ENCODE measurements at regions not wholly inside any gene's neighbourhood (a gene's known extent, or its start where the extent isn't known, plus 50 kb on each side); places are given as distances from the start of the nearest gene placed in this dataset.

DNA sequence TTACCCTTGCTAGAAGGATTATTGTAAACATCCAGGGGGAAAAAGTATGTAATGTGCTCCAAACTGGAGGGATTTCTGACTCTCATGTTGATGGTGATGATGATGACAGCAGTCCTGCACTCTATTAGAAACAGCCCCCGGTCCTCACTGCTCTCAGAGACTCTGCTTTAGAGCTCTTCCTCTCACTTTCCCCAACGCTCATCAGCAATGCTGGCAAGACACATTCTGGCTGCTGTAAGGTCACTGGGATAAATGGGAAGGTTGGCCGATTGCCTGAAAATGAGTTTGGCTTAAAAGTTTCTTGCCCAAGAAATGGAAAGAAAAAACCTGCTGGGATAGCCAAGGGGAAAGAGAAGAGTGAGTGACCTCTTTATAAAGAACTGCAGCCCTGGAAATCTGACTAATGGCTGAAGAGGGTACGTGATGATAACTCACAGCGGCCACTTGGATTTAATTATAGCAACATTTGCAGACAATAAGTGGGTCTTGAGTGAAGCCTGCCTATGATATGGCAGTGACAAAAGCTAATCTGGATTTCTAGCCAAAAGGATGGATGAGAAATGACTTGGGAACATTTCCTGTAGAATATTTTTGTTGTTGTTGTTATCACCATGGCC, 235.8 kb downstream of the TMEM38B start:
- Histone ChIP-seq H3K36me3 (no peaks in the 10 kb centered on the region), H3K27me3 (ENCODE audit: insufficient read depth, low read depth, severe bottlenecking) (no peaks in the 10 kb centered on the region), H3K27ac (no peak overlapping the region), H3K4me3 (ENCODE audit: low read depth, low read length) (no peak overlapping the region), H3K9me3 (ENCODE audit: severe bottlenecking) (no peaks in the 10 kb centered on the region)
- DNase-seq, result no peak
- TF ChIP-seq, protein P1, sequence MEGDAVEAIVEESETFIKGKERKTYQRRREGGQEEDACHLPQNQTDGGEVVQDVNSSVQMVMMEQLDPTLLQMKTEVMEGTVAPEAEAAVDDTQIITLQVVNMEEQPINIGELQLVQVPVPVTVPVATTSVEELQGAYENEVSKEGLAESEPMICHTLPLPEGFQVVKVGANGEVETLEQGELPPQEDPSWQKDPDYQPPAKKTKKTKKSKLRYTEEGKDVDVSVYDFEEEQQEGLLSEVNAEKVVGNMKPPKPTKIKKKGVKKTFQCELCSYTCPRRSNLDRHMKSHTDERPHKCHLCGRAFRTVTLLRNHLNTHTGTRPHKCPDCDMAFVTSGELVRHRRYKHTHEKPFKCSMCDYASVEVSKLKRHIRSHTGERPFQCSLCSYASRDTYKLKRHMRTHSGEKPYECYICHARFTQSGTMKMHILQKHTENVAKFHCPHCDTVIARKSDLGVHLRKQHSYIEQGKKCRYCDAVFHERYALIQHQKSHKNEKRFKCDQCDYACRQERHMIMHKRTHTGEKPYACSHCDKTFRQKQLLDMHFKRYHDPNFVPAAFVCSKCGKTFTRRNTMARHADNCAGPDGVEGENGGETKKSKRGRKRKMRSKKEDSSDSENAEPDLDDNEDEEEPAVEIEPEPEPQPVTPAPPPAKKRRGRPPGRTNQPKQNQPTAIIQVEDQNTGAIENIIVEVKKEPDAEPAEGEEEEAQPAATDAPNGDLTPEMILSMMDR (IDR thresholded peaks at IDR 0.05; ENCODE audit: low read depth, low read length), result no peak

DNA sequence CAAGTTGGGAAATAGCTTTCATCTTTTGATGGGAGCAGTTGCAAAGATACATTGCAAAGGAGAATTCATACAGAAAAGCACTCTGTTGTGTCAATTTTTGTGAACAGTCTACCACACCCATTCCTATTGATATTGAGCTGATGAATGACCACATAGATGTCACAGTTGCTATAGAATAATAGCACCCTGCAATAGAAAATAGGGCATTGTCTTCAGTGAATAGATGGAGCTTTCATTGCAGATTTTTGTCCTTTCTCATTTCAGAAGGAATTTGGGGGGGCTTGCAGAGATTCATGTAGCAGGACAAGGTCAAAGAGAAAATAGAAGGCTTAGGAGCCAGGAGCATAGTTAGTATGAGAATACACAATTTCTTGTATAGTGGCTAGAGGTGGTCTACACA, 237.9 kb downstream of the TMEM38B start:
- Histone ChIP-seq H3K4me3 (ENCODE audit: low read depth, low read length) (no peak overlapping the region), H3K36me3 (no peaks in the 10 kb centered on the region), H3K27ac (no peak overlapping the region), H3K9me3 (ENCODE audit: severe bottlenecking) (no peaks in the 10 kb centered on the region), H3K27me3 (ENCODE audit: insufficient read depth, low read depth, severe bottlenecking) (no peaks in the 10 kb centered on the region)
- no peak for DNase-seq
- TF ChIP-seq, protein P1 (IDR thresholded peaks at IDR 0.05; ENCODE audit: low read depth, low read length), result no peak

DNA sequence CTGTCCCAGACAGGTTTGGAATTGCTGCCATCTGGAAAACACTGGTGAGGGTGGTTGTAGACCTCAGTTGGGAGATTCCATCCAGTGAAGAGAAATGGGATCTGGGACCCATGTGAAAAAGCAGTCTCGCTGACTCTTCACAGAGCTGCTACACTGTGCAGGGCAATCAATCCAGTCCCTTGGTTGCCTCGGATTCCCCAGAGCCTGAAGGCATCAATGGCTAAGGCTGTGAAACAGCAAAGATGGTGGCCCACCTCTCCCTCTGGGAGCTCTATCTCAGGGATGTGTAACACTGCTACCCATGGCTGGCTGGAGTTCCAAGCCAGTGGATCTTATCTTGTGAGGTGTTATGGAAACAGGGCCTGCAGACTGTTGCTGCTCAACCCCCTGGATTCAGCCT, 256.1 kb downstream of the TMEM38B start:
- Histone ChIP-seq H3K27me3 (ENCODE audit: insufficient read depth, low read depth, severe bottlenecking) (no peaks in the 10 kb centered on the region), H3K27ac (no peak overlapping the region), H3K9me3 (ENCODE audit: severe bottlenecking) (no peaks in the 10 kb centered on the region), H3K4me3 (ENCODE audit: low read depth, low read length) (no peak overlapping the region), H3K36me3 (no peaks in the 10 kb centered on the region)
- TF ChIP-seq, protein P1 (IDR thresholded peaks at IDR 0.05; ENCODE audit: low read depth, low read length), result no peak
- DNase-seq, result no peak

DNA sequence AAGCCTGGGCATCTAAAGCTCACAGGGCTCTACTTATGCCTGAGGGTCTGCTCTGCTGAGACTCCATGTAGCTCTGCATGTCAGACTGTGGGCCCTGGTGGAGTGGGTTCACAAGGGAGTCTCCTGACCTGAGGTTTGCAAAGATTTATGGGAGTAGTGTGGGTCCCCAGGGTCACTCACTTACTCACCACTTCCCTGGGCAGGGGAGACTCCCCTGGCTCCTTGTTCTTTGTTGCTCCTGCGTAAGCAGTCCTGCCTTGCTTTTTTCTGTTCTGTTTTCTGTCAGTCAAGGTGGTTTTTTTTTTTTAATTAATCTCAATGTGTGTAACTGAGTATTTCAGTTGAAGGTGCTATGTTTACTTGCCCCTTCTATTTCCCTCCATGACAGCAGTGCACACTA, 256.6 kb downstream of the TMEM38B start:
- no peak for DNase-seq
- Histone ChIP-seq H3K9me3 (ENCODE audit: severe bottlenecking) (no peaks in the 10 kb centered on the region), H3K36me3 (no peaks in the 10 kb centered on the region), H3K27ac (no peak overlapping the region), H3K4me3 (ENCODE audit: low read depth, low read length) (no peak overlapping the region), H3K27me3 (ENCODE audit: insufficient read depth, low read depth, severe bottlenecking) (no peaks in the 10 kb centered on the region)
- TF ChIP-seq, protein P1 (IDR thresholded peaks at IDR 0.05; ENCODE audit: low read depth, low read length), result no peak

DNA sequence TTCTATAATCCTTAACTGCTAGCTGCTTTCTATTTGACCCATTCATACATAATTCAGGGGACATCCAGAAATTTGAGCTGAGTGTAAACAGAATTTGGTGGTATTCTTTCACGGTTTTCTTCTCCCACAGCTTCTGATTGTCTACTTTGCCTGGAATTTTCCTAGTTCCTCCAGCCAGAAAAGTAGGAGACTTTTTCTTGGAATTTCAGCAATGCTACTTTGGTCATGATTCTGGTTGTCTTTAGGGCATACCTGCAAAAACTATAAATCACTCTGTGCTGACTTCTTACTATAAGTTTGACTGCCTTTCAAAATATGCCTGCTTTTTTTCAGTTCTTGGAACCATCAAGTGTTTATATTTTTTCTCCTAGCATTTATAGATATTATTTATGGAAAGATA, 260.2 kb downstream of the TMEM38B start:
- TF ChIP-seq, protein P1 (IDR thresholded peaks at IDR 0.05; ENCODE audit: low read depth, low read length), result no peak
- no peak overlapping the region for H3K27ac ChIP-seq
- no peak overlapping the region for H3K4me3 ChIP-seq (ENCODE audit: low read depth, low read length)
- DNase-seq, result no peak
- no peaks in the 10 kb centered on the region for H3K9me3 ChIP-seq (ENCODE audit: severe bottlenecking)
- no peaks in the 10 kb centered on the region for H3K27me3 ChIP-seq (ENCODE audit: insufficient read depth, low read depth, severe bottlenecking)
- H3K36me3 ChIP-seq, result no peaks in the 10 kb centered on the region

DNA sequence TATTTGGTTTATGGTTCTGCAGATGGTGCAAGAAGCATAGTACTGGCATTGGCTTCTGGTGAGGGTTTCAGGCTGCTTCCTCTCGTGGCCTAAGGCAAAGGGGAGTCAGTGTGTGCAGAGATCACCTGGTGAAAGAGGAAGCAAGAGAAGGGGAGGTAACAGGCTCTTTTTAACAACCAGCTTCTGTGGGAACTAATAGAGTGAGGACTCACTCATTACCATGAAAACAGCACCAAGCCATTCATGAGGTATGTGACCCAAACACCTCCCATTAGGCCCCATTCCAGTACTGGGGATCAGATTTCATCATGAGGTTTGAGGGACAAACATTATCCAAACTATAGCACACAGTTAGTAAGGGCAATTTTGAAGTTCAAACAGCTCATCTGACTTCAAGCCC, 263.5 kb downstream of the TMEM38B start:
- no peak overlapping the region for H3K4me3 ChIP-seq (ENCODE audit: low read depth, low read length)
- H3K9me3 ChIP-seq (ENCODE audit: severe bottlenecking), result no peaks in the 10 kb centered on the region
- TF ChIP-seq, protein P1 (IDR thresholded peaks at IDR 0.05; ENCODE audit: low read depth, low read length), result no peak
- no peaks in the 10 kb centered on the region for H3K36me3 ChIP-seq
- no peaks in the 10 kb centered on the region for H3K27me3 ChIP-seq (ENCODE audit: insufficient read depth, low read depth, severe bottlenecking)
- DNase-seq, result no peak
- no peak overlapping the region for H3K27ac ChIP-seq

Data from WERI-Rb-1 (cell line).